Erythroblast (primary cell): ENCODE measurements at regions not wholly inside any gene's neighbourhood (a gene's known extent, or its start where the extent isn't known, plus 50 kb on each side); places are given as distances from the start of the nearest gene placed in this dataset.

Source experiments
- DNase-seq, 2 experiments: peaks; one replicate each; lab custom pipeline; 2025; lab: John Stamatoyannopoulos, UW
- GATA1 ChIP-seq: IDR thresholded peaks from 2 replicates; pipeline ENCODE4 v1.6.1; 2011; ENCODE audit warnings: low read depth, mild to moderate bottlenecking, control low read depth, low read length, moderate library complexity
- POLR2A ChIP-seq: IDR thresholded peaks from 2 replicates; pipeline ENCODE4 v1.6.1; 2011; ENCODE audit warnings: mild to moderate bottlenecking, low read length

DNA sequence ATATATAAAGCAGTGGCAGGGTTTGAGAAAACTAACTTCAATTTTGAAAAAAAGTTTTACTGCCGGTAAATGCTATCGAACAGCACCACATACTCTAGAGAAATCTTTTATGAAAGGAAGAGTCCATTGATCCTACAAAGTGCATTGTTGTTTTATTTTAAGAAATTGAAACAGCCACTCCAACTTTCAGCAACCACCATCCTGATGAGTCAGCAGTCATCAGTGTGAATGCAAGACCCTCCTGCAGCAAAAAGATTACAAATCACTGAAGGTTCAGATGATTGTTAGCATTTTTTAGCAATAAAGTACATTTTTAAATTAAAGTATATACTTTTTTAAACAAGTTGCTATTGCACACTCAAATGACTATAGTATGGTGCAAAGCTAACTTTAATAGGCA lies 1017.7 kb upstream of the CRIM1 start:
- TF ChIP-seq POLR2A, result no peak
- TF ChIP-seq GATA1, result no peak
- DNase-seq, result no peak

DNA sequence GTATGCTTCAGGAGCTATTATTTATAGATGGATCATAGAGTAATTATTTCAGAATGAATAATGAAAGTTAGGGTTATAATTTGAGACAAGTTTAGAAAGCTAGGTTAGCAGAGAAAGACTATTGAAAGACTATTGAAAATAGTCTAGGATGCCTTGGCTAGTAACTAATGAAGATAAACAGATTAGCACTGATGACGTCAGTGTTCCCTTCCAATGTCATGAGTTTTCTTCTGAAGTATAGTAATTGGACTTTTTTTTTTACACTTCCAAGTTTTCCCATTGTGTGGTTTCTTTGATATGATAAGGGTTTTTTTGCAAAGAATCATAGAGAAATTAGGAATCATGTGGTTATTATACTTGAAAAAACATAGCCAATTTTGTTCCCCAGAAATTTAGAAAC lies 1041.5 kb upstream of the CRIM1 start:
- no peak for TF ChIP-seq POLR2A
- TF ChIP-seq GATA1, result no peak
- DNase-seq, result no peak

- no peak for TF ChIP-seq POLR2A
- no peak for TF ChIP-seq GATA1
- no peak for DNase-seq
Observed at GRCh38 chr2:35301369-35301768, 1054.2 kb upstream of the CRIM1 start.

GRCh38 chr2:35298493-35298892 lies 1057.1 kb upstream of the CRIM1 start:
- DNase-seq, result no peak
- TF ChIP-seq POLR2A, result no peak
- no peak for TF ChIP-seq GATA1

- no peak for DNase-seq
- TF ChIP-seq GATA1 (no peak), POLR2A (no peak)
Observed at GRCh38 chr2:35297403-35297802, 1058.2 kb upstream of the CRIM1 start.

DNA sequence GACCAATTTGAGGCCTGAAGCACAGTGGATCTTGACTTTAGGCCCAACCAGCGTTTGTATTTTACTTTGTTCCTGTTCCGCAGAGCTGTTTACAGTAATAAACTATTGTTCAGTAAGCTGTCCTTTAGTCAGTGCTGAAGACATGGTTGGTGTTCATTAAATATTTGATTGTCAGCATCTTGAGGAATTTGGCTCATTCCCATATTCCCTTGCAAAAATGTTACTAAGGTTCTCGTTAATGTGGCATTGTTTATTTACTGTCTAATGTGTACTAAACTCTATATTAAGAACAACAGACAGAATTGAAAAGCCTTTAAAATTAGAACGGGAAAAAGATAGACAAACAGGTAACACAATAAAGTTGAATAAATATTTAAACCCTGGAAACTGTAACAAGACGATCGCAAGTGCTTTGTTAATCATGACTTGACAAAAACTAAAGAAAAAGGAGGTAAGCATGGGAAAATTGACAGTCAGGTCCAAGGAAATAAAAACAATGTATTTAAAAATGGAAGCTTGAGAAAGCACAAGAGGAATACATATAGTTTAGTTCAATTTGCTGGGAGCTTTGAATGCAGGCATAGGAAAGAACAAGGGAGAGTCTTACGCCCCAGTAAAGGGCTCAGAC lies 1060.8 kb upstream of the CRIM1 start:
- no peak for DNase-seq
- TF ChIP-seq POLR2A, result no peak
- no peak for TF ChIP-seq GATA1

DNA sequence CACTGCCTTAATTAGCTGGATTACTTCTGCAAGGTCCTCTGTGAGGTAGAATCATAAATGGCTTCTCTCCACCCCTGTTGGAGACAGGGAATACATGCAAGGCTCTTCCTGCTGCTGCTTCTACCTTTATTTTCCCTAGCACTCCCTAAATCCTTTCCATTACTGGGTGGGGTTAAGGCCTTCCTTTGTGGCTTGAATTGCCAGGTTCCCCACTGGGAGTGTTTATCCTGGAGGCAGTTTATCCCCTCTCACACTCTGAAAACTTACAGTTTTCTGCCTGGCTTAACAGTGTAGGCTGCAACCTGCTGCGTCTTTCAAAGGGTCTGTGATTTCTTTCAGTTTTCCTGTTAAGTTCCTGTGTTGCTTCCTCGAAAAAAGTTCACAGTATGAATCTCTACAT lies 1062.3 kb upstream of the CRIM1 start:
- no peak for DNase-seq
- TF ChIP-seq GATA1 (no peak), POLR2A (no peak)

GRCh38 chr2:35292199-35292598 lies 1063.4 kb upstream of the CRIM1 start:
- no peak for DNase-seq
- TF ChIP-seq GATA1 (no peak), POLR2A (no peak)

DNA sequence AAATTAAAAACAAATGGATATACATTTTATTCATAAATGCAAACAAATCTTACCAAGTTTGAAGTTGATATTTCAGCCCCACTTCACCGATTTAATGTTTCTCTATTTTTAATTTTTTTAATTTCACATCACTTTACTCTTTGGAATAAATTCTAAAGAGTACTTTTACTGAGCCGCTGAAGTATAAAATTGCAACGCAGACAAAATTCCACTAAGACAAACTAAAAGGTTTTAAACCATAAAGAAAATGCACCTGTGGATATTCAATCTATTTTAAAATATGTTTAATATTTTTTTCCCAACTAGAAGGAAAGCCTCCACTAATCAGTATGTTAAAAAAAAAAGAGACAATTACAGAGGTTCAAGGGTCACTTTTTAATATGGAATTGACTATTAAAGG lies 1073.9 kb upstream of the CRIM1 start:
- DNase-seq, result no peak
- TF ChIP-seq GATA1 (no peak), POLR2A (no peak)

DNA sequence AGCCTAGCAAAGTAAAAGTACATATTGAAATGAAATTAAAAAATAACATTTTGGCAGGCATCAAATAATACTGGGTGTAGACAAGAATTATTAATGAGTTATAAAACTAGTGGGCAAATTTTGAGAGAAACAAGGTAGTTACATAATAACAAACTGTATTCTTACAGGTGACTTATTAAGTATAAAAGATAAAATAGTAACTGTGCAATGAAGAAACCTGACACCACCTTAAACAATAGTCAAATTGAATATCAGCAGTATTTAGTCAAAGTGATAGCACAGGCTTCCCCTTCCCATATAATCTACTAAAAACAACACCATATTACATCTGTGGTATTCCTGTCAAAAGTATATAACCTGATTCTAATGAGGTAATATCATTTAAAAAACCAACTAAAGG lies 1099.8 kb upstream of the CRIM1 start:
- TF ChIP-seq GATA1 (no peak), POLR2A (no peak)
- no peak for DNase-seq

- no peak for DNase-seq
- TF ChIP-seq GATA1 (no peak), POLR2A (no peak)
Observed at GRCh38 chr2:35251156-35251555, 1104.4 kb upstream of the CRIM1 start.

DNA sequence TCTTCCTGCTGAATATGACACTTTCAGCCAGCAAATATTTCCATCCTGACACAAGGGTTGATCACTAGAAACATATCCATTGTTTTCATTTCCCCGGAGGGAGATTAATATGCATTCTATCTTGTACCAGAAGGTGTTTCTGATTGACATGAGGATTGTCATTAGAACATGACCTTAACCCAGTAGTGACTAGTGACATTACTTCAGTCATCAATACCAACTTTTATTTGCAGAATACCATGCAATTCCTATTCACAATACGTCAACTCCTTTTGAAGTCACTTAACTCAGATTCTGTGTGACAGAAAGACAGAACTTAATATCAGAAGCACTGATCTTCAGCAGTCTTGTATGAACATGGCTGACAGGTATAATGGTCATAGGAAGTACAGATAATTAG lies 1108.9 kb upstream of the CRIM1 start:
- no peak for DNase-seq
- TF ChIP-seq GATA1 (no peak), POLR2A (no peak)

DNA sequence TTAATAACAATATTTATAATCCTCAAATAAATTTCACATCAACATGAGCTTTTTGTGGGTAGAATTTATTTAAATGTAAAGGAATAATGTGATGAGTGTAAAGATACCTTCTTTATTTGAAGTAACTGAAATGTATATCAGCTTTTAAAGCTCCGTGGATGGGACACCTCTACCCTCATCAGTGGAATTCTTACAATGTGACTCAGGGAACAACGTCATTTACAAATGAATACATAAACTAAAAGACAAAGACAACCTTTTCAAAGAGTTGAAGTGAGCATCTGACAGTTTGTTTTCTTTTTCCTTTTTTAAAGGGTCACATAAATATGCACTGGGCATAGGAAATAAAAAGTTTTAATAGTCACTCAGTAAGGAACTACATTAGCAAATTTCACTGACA lies 1127.0 kb upstream of the CRIM1 start:
- TF ChIP-seq GATA1 (no peak), POLR2A (no peak)
- DNase-seq, result no peak

GRCh38 chr2:35220461-35220860 lies 1135.1 kb upstream of the CRIM1 start:
- no peak for DNase-seq
- TF ChIP-seq POLR2A (no peak), GATA1 (no peak)

- TF ChIP-seq POLR2A, result no peak
- no peak for DNase-seq
Observed at GRCh38 chr2:35204881-35205280, 1150.7 kb upstream of the CRIM1 start.

DNA sequence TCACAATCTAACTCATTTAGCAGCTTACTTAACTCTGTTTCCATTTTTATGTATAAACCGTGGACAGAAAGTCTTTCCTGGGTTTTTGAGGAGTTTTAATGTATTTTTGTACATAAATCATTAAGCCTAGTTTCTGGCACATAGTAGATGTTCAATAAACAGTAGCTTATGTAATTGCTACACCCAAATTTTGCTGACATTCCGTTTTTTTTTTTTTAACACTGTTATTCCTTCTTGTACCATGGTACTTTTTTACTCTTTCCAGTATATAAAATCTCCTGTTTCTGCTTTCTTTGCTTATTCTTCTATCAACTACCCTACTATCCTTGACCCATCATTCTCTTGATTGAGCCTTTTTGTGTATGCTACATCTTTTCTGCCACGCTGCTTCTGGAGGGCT lies 1151.3 kb upstream of the CRIM1 start:
- no peak for DNase-seq

More for the DNA sequence above, 1151.3 kb upstream of the CRIM1 start:
- TF ChIP-seq GATA1, result no peak
- TF ChIP-seq POLR2A, result no peak
